ENCODE measurements at regions not wholly inside any gene's neighbourhood (a gene's known extent, or its start where the extent isn't known, plus 50 kb on each side); places are given as distances from the start of the nearest gene placed in this dataset.

DNA sequence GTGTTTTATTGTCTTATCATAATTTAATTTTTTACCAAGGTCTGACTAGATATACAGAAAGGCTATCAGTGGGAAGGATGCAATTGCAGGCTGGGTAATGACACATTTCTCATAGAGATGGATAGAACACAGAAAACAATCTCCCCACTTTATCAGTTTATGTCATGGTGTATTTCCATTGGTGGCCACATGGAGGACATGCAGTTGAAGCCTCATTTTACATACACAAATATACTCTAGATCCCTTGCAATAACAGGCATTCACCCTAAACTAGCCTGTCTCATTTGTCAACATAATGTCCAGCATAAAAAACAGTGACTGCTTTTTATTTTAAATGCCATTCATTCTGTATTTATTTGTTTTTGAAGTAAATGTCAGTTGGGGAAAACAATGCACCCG lies 526.3 kb downstream of the GABRG2 start:
- no peak overlapping the region for H4K8ac ChIP-seq (replicated peaks; ENCODE audit: insufficient read length, low read depth, low read length)
- H3K4ac ChIP-seq (ENCODE audit: low read depth, low read length): no peak overlapping the region
- no peak overlapping the region for H3K23ac ChIP-seq (ENCODE audit: insufficient read length, low read depth, low read length)
- no peak overlapping the region for H3K27ac Mint-ChIP-seq
- H3K9me3 ChIP-seq (ENCODE audit: control insufficient read depth, low read depth, low read length): peaks cover 4% of the 10 kb centered on the region
- H2BK15ac ChIP-seq (ENCODE audit: low read depth, low read length): no peak overlapping the region
- H3K27ac ChIP-seq (ENCODE audit: insufficient read length, low read depth, low read length): no peak overlapping the region
- H3K4me3 Mint-ChIP-seq: no peak overlapping the region
- no peaks in the 10 kb centered on the region for H3K79me1 ChIP-seq (ENCODE audit: insufficient read depth, low read depth, low read length, poor library complexity, severe bottlenecking)
- H3K4me1 Mint-ChIP-seq: peaks cover 2% of the 10 kb centered on the region in 2 experiments; a peak in 1 of 4 replicates
- H2AFZ ChIP-seq (ENCODE audit: low read length): no peak overlapping the region
- H2AK5ac ChIP-seq (ENCODE audit: insufficient read length, low read length): no peak overlapping the region
- no peaks in the 10 kb centered on the region for H3K4me1 ChIP-seq (ENCODE audit: insufficient read depth, low read length)
- H3K27me3 ChIP-seq (ENCODE audit: insufficient read depth, low read length): no peaks in the 10 kb centered on the region
- no peak overlapping the region for H3T11ph ChIP-seq (ENCODE audit: low read length)
- H4K20me1 ChIP-seq (ENCODE audit: control insufficient read depth, insufficient read depth, insufficient read length): no peaks in the 10 kb centered on the region
- no peak overlapping the region for H3K9ac ChIP-seq (ENCODE audit: extremely low read depth, insufficient read length, low read length)
- H4K91ac ChIP-seq (ENCODE audit: insufficient read length, low read depth, low read length): no peak overlapping the region
- H3K9me3 Mint-ChIP-seq: peaks cover 19 to 25% of the 10 kb centered on the region in 2 experiments
- no peak overlapping the region for H2BK12ac ChIP-seq (ENCODE audit: insufficient read length, low read depth, low read length)
- TF ChIP-seq, protein P1, sequence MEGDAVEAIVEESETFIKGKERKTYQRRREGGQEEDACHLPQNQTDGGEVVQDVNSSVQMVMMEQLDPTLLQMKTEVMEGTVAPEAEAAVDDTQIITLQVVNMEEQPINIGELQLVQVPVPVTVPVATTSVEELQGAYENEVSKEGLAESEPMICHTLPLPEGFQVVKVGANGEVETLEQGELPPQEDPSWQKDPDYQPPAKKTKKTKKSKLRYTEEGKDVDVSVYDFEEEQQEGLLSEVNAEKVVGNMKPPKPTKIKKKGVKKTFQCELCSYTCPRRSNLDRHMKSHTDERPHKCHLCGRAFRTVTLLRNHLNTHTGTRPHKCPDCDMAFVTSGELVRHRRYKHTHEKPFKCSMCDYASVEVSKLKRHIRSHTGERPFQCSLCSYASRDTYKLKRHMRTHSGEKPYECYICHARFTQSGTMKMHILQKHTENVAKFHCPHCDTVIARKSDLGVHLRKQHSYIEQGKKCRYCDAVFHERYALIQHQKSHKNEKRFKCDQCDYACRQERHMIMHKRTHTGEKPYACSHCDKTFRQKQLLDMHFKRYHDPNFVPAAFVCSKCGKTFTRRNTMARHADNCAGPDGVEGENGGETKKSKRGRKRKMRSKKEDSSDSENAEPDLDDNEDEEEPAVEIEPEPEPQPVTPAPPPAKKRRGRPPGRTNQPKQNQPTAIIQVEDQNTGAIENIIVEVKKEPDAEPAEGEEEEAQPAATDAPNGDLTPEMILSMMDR (conservative IDR thresholded peaks at IDR 0.05): peak; percentile 63
- H3K79me2 ChIP-seq (ENCODE audit: insufficient read depth, low read length): no peaks in the 10 kb centered on the region
- H3K18ac ChIP-seq (ENCODE audit: insufficient read length, low read depth, low read length): no peak overlapping the region
- H2BK5ac ChIP-seq (ENCODE audit: insufficient read length, low read length): no peak overlapping the region
- no peaks in the 10 kb centered on the region for H3K23me2 ChIP-seq (ENCODE audit: insufficient read length, low read depth, low read length, poor library complexity, severe bottlenecking)
- no CpG with 5 or more reads among the region's 1 CpG for WGBS (ENCODE audit: extremely low coverage, insufficient read length, low lambda C conversion rate)
- H3K27me3 Mint-ChIP-seq (ENCODE audit: low read depth): no peaks in the 10 kb centered on the region
- no peak overlapping the region for H2BK120ac ChIP-seq (ENCODE audit: low read depth, low read length, poor library complexity, severe bottlenecking)
- no peak overlapping the region for H4K5ac ChIP-seq (ENCODE audit: insufficient read length, low read depth, low read length)
- H3K4me2 ChIP-seq (ENCODE audit: insufficient read depth, insufficient read length, low read length): no peak overlapping the region
- H2BK20ac ChIP-seq (ENCODE audit: low read depth, low read length, poor library complexity, severe bottlenecking): no peak overlapping the region
- H3K14ac ChIP-seq (ENCODE audit: insufficient read depth, low read length): no peak overlapping the region
- H3K56ac ChIP-seq (ENCODE audit: insufficient read length, low read depth, low read length): no peak overlapping the region
- H3K36me3 Mint-ChIP-seq (ENCODE audit: insufficient read depth in 1 of 3, low read depth in 3 of 3): peaks cover 3 to 27% (median 3%) of the 10 kb centered on the region in 3 experiments; a peak in 5 of 7 replicates
- DNase-seq: no peak
